ENCODE measurements at regions not wholly inside any gene's neighbourhood (a gene's known extent, or its start where the extent isn't known, plus 50 kb on each side); places are given as distances from the start of the nearest gene placed in this dataset.

DNA sequence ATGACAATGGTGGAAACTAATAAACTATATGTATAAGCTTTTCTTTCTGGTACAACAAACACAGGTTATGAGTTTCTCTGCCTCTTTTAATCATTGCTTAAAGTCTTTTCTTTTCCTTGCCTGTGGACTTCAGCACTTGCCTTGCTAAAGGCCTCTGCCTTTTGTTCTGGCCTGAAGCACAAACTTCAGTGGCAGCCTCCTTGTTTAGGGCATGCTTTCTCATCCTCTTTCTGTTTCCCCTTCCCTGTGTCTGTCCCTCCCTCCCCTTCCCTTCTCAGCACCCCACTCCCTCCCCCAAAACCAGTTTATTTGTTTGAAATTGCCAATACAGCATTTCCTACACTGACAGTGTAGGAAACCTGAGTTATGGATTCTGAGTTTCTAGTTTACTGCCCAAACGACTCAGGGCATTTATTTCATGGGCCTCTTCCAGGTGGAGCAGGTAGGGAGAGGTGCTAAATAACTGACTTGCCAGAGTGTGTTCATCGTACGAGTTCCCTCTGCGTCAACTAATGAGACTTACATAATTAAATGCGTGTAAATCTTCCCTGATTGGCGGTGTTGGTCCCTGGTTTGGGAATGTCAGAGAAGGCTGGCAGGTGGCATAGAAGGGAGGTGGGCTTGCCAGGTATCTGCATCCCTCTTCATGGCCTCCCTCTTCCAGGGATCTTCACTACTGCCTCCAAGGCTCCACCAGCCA is 311.0 kb downstream of the FBXW7 start:
- intact Hi-C loops (cut with DNase I, micrococcal nuclease), result no loop called here
- DNase-seq, result no peak

DNA sequence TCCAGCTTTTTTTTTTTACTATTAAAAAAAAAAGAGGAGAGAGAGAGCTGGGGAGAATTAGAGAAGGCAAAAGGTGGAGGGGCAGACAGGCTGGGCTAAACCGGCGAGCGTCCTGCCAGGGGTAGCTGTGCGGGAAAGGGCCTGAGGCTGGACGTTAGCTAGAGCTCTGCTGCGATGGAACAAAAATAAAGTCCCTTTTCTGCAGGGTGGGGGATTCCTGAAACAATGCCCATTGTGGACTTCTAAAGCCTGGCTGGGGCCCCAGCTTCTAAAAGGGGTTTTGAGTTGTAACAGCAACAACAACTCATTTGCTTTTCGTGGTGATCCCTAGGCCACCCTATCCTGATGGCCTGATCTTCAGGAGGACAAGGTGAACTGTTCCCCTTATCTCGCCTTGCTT is 311.7 kb downstream of the FBXW7 start:
- Histone ChIP-seq H3K9me3 (no peaks in the 10 kb centered on the region), H3K4me3 (no peak overlapping the region), H3K4me1 (ENCODE audit: low read depth) (no peaks in the 10 kb centered on the region), H3K36me3 (ENCODE audit: low read depth) (no peaks in the 10 kb centered on the region)
- ATAC-seq (no peak), DNase-seq (no peak)
- TF ChIP-seq, protein P1, sequence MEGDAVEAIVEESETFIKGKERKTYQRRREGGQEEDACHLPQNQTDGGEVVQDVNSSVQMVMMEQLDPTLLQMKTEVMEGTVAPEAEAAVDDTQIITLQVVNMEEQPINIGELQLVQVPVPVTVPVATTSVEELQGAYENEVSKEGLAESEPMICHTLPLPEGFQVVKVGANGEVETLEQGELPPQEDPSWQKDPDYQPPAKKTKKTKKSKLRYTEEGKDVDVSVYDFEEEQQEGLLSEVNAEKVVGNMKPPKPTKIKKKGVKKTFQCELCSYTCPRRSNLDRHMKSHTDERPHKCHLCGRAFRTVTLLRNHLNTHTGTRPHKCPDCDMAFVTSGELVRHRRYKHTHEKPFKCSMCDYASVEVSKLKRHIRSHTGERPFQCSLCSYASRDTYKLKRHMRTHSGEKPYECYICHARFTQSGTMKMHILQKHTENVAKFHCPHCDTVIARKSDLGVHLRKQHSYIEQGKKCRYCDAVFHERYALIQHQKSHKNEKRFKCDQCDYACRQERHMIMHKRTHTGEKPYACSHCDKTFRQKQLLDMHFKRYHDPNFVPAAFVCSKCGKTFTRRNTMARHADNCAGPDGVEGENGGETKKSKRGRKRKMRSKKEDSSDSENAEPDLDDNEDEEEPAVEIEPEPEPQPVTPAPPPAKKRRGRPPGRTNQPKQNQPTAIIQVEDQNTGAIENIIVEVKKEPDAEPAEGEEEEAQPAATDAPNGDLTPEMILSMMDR (IDR thresholded peaks at IDR 0.05), result no peak
- intact Hi-C loops (cut with DNase I, micrococcal nuclease), result no loop called here

More for the DNA sequence above, 311.0 kb downstream of the FBXW7 start:
- no peak for ATAC-seq
- TF ChIP-seq, protein P1 (IDR thresholded peaks at IDR 0.05), result no peak
- Histone ChIP-seq H3K36me3 (ENCODE audit: low read depth) (no peaks in the 10 kb centered on the region), H3K9me3 (no peaks in the 10 kb centered on the region), H3K4me3 (no peak overlapping the region), H3K4me1 (ENCODE audit: low read depth) (no peaks in the 10 kb centered on the region)

DNA sequence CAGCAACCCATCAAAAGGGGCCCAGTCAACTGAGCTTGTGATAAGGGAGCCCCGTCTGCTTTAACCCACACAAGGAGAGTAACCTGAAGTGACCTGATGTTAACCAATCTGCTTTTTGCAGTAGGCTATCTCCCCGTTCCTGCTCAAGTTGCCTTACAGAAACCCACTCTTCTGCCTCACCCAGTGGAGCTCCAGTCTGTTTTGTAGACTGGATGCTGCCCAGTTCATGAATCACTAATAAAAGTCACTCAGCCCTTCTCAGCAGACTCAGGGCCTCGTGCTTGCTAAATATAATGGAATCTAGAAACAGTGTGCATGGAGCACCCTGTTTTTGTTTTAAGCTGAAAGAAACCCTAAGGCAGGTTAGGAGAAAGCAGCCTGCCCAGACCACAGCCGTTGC is 312.3 kb downstream of the FBXW7 start:
- H3K9me3 ChIP-seq, result no peaks in the 10 kb centered on the region
- intact Hi-C loops (cut with DNase I, micrococcal nuclease), result no loop called here

DNA sequence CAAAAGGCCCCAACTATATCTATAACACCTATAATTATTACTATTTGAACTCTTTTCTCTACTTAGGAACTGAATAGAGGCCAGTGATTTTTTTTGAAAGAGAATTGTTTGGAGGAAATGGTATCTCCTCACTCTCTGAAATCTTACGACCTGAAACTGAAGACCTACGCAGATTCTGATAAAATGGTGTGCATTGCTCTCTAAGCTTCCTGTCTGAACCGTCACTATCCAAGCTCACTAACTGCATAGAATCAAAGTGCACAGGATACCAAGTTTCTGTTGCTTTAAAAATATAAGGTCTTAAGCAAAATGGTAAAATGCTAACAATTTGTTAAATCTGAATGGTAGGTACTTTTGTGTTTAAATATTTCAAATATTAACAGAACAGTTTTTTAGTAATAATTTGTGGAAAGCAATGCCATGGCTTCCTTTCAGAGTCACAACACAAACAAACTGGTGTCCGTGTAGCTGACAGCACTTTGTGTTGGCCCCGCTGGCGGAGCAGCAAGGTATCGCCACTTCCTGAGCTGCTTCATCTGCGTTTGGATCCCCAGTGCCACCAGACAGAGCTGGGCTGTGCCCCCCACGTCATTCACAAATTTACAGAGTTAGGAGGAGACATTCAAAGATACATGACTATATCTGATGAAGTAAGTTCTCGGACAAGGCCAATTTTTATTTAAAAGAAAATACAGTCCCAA is 313.9 kb downstream of the FBXW7 start:
- intact Hi-C loops (cut with DNase I, micrococcal nuclease), result no loop called here
- Histone ChIP-seq H3K4me1 (ENCODE audit: low read depth) (no peaks in the 10 kb centered on the region), H3K9me3 (no peaks in the 10 kb centered on the region), H3K4me3 (no peak overlapping the region), H3K36me3 (ENCODE audit: low read depth) (no peaks in the 10 kb centered on the region)
- TF ChIP-seq, protein P1 (IDR thresholded peaks at IDR 0.05), result no peak
- DNase-seq (no peak), ATAC-seq (no peak)

More for the DNA sequence above, 312.3 kb downstream of the FBXW7 start:
- H3K4me1 ChIP-seq (ENCODE audit: low read depth), result no peaks in the 10 kb centered on the region
- ATAC-seq (no peak), DNase-seq (no peak)
- H3K4me3 ChIP-seq, result no peak overlapping the region
- no peaks in the 10 kb centered on the region for H3K36me3 ChIP-seq (ENCODE audit: low read depth)
- TF ChIP-seq, protein P1 (IDR thresholded peaks at IDR 0.05), result no peak

DNA sequence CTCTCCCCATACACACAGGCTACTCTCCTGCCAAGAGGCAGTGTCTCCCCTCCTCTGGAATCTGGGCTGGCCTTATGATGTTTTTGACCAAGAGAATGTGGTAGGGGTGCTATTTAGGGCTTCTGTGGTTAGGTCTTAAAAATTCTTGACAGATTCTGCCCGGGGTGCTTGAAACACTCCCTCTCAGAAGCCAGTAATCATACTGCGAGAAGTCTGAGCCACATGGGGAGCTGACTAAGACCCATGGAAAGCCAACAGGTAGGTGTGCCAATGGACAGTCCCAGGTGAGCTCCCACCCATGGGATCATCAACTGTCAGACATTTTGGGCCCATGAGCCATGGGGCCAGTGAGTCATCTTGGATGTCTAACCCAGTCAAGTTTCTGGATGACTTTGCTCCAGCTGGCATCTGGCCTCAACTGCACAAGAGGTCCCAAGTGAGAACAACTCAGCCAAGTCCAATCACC is 315.7 kb downstream of the FBXW7 start:
- intact Hi-C loops (cut with DNase I, micrococcal nuclease), result no loop called here

More for the DNA sequence above, 315.7 kb downstream of the FBXW7 start:
- TF ChIP-seq, protein P1 (IDR thresholded peaks at IDR 0.05), result no peak
- Histone ChIP-seq H3K36me3 (ENCODE audit: low read depth) (no peaks in the 10 kb centered on the region), H3K9me3 (no peaks in the 10 kb centered on the region), H3K4me1 (ENCODE audit: low read depth) (no peaks in the 10 kb centered on the region), H3K4me3 (no peak overlapping the region)
- no peak for ATAC-seq
- DNase-seq, result no peak
